CD4-positive, alpha-beta T cell treated with Interleukin-10 for 1 hour (primary cell): ENCODE measurements at regions not wholly inside any gene's neighbourhood (a gene's known extent, or its start where the extent isn't known, plus 50 kb on each side); places are given as distances from the start of the nearest gene placed in this dataset.

Source experiments
- DNase-seq: peaks from one replicate; pipeline ENCODE4 v3.0.0-alpha.2; 2020

DNA sequence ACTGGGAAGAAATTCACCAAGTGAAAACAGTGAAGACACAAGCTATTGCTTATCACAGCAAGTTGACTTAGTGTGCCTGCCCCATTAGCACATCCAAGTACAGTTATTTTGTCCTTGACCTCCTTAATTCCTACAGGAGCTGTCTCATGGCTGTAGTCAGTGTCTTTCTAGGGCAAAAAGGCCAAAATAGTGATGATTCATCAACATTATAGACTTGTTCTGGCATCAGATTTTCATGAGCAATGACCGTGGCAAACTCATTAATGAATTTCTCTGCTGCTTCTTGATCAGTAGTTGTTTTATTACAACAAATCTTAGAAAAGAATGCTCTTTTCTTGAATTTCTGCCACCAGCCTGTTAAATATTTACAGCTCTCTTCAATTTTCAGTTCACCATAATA is 1169.3 kb upstream of the DDX18 start:
- no peak for DNase-seq

DNA sequence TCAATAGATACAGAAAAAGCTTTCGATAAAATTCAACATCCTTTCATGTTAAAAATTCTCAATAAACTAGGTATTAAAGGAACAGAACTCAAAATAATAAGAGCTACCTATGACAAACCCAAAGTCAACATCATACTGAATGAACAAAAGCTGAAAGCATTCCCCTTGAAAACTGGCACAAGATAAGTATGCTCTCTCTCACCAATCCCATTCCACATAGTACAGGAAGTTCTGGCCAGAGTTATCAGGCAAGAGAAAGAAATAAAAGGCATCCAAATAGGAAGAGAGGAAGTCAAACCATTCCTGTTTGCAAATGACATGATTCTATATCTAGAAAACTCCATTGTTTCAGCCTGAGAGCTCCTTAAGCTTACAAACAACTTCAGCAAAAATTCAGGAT is 1145.8 kb upstream of the DDX18 start:
- no peak for DNase-seq

DNA sequence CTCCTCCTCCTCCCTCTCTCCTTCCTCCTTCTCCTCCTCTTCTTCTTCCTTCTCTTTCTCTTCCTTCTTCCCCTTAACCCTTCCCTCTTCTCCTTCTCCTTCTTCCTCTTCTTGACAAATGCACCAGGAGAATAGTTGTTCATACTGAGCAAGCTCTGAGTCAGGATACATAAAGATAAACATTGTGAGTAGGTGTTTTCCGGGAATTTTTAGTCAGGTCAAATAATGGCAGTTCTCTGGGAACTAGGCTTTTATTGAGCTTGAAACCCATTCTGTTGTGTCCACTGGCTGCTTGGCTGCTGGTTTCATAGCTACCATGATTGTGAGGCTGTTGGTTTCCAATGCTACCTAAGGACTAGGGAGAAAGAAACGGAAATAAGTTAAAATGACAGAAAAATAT is 1144.7 kb upstream of the DDX18 start:
- DNase-seq = no peak

DNA sequence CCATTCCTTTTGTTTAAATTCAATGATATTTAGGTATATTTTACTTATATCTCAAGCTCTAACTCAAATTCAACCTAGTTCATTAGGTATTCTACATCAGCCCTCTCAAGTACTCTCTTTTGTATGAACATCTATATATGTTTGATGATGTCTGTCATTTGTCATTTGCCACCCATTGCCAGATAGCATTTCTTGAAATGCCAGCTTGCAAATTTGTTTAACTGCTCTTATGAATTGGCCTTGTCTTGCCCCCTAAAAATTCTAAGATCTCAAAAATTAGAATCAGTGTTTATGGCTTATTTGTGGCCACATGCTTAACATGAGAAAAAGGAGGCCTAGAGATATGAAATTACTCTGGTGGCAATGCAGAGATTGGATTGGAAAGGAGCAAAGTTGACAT is 1140.3 kb upstream of the DDX18 start:
- DNase-seq = no peak

DNA sequence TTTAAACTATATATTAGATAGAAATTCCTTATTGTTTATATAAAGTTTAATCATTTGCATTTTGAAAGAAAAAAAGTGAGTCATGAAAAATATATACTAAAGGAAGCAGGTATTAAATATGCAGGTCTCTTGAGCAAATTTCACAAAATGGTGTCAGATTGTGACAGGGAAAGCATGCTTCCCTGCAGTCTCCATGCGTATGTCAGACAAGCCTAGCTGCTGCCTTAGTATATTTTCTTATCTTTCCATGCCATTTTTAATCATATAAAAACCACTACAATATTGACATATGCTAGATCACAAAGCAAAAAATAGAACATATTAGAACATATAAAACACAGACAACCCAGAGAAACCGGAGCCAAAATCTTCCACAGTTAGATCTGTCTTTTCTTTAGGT is 1137.7 kb upstream of the DDX18 start:
- DNase-seq = no peak

DNA sequence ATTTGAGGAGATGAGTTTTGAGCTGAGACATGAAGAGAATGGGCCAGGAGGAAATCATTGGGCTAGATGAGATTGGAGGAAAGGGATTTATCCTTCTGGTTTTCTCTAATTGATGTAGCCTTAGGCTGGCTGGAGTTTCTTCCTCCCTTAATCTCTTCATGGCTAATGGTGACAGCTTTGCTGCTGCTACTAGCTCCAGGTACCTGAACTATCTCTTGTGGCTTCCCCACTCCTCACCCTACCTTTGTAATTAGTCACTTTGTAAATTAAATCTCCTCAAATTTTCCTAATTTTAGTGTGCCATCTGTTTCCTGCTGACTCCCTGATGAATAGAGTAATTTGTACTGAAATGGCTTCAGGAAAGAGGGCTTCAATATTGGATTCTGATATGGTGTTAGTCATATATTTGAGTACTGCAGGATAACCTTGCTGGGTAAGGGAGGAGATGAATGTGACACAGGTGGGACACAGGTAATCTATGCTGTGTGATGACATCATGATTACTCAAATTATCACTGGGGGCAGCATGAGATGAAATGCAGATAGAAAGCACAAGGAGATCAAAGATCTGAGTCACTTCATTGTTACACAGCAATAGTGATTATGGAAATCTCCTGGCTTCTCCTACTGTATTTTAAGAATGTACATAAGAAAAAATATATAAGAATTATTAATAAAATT is 1134.1 kb upstream of the DDX18 start:
- DNase-seq = no peak

DNA sequence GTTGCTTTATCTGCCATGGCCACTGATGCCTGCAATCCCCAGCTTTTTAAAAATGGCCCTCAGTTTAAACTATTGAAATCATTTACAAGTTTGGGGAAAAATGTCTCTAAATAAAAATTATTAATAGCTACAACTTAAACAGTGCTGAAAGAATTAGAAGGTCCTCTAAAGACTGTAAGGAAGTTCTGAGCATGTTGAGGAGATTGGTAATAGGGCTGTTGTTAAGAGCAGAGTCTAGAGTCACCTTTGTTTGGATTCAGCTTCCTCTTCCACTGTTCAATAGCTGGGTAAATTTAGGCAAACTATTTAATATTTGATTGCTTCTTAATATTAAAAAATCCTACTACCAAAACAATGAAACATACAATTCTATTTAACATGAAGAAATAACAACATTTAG is 1127.1 kb upstream of the DDX18 start:
- DNase-seq = no peak

DNA sequence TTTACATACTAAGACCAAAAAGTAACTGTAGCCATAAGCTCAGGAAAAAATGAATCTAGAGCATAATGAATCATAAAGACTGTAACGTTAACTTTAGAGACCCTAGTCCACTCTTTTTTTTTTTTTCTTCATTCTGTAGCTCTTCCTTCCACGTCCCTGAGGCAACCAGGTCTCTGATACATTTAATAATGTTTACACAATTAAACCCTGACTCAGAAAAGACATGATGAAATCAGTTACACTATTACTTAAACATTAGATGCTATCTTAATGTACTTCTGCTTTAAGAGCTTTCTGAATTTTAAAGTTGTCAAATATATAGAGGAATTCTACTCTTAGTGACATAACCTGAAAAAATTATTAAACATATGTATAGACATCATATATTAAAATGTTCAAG is 1121.5 kb upstream of the DDX18 start:
- DNase-seq = no peak

DNA sequence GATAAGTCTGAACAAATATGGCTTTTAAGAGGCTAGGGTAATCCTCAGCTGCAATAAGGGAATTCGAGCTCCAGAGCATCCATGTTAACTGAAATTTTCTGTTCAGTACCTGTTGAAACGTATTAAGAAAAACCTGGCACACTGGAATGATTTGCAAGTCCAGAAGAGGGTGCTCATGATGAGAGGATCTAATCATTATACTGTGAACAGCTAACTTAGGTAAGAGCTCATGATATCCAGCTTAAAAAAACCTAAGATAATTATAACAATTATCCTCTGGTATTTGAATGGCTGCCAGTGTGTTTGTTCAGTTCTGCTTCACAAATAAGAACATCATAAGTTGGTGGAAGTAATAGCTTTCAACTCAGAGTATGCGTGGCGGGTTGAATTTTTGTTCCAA is 1118.3 kb upstream of the DDX18 start:
- no peak for DNase-seq

DNA sequence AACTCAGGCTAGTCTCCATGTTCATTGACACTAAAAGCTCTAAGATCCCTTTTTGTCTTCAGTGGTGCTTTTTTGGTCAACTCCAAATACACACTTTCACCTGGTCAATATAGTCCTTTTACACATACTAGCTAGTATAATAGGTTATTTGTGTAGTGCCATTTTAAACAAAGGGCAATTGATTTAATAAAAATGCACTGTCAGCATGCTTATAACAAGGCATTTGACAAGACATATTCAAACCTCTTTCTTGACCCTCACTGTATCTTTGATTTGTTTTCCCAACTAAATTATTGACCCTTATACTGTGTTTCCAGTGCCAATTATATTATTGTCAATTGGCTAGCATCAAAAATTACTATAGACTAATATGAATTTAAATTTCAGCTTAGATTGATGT is 1117.6 kb upstream of the DDX18 start:
- DNase-seq = no peak

DNA sequence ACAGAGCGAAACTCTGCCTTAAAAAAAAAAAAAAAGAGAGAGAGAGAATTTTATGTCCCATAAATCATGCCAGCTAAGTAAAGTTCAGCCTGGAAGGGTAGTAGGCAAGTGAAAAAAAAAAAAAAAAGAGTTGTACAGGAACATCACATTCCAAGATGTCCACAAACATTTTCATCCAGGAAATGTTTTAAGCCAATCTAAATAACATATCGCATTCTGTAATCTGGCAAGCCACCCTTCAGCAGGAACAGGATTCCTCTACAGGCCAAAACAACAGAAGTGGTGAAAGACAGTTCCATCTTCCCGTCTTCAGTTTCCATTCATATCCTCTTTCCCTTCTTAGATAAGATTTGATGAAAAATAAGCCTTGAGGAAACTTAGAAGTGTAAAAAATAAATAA is 1108.1 kb upstream of the DDX18 start:
- no peak for DNase-seq

DNA sequence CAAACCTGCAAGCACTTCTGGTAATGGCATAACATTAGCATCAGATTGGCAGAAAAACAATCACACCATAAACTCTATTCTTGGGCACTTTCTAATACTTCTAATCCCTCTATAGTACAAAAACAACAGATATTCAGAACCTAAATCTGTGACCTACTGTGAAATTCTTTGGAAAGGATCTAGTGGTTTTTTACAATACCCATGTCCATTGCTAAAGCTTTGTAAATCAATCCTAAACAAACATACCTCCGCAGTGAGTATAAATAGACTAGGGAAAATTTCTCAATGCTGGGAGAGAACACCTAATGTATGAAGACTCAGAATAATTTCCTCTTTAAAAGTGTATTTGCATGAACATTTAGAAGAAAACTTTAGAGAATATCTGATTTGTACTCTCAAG is 1098.5 kb upstream of the DDX18 start:
- no peak for DNase-seq

DNA sequence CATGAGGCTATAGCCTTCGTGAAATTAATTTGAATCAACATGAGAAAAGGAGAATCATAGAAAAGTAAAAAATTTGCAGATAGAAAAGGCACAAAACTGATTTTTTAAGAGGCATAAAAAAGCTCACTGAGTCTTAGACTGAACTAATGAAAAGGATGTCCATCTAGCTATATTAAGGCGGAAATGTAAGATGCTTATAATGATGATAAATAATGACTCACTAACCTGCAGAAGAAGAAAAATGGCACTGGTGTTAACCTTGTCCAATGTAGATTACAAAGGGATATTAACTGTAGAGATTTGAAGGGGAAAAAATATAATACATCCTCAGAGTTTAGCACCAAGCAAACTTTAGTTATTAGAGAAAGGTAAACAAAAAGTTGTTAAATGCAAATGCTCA is 1098.0 kb upstream of the DDX18 start:
- no peak for DNase-seq

DNA sequence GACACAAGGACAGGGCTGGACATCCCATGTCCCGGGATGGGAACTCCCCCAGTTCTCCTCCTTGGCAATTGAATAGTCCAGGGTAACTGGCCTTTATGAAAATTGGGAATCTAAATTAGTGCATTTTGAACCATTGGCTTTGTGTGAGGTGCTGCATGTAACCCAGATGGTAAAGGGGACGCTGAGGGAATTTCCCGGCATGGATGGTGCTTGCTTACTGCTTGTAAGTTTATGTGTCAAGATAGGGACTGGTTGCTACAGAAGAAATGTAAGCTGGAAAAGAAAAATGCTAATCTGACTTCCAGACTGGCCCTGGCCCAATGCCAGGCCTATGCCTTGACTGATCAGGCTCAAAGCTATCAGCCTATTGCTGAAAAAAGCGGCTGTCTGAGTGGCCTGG is 1096.7 kb upstream of the DDX18 start:
- no peak for DNase-seq

DNA sequence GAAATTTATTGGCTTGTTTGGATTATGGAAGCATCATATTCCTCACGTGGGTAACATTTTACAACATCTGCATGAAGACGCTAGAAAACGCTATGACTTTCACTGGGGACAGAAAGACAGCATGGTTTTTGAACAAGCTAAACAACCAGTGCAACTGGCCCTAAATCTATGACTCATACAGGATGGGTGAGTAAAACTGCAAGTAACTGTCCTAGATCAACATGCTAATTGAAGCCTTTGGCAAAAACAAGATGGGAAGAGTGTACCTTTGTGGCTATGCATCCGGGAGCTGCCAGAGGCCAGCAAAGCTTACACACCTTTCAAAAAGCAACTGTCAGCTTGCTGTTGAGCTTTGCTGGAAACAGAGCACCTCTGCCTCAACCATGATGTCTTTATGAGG is 1096.0 kb upstream of the DDX18 start:
- no peak for DNase-seq

DNA sequence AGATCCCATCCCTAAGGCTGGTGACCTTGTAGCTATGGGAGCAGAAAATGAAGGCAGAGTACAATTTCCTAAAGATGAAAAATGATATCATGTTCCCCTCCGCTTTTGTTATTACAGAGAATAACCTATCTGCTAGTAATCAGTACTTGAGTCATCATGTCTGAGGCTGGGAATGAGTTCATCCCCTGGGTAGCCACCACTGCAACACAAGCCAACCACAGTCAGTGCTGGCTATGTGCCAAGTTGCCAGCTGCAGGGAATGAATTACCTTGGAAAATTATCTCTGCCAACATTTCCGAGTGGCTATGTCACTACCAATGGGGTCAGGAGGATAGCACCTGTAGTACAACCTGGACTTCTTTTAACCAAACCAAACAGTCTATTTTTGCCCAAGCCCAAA is 1094.7 kb upstream of the DDX18 start:
- DNase-seq = no peak

DNA sequence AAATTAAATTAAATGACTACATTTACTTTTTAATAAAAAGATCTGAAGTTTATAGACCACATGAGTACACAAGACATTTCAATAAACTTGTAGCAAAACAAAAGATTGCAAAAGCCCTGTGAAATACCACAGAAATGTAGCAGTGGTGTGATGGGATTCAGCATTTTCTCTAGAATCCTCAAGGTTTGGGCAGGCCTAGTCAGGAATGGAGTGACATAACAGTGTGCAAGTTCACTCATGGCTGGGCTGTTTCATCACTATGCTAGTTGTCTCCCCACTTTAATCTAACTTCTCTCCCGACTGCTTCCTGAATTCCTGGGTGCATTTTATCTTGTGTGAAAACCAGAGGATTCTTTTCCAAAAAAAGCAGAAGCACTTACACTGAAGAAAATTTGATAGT is 1089.9 kb upstream of the DDX18 start:
- DNase-seq = no peak

DNA sequence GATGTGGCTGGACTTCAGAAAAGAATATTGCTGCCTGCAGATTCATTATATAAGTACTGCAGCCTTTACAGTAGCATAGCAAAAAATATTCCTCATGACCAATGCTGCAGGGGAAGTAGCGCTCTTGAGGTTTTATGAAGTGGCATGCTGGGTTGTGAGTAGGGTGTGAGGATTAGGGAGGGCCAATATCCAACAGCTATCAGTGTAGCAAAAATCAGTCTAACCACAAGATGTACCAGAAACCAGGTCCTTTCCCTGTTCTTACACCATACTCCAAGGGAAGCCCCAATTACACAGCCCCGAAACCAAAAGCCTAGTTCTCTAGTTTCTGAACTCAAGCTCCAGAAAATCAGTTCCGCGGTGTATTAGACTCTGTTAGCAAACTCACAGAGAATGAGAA is 1082.2 kb upstream of the DDX18 start:
- DNase-seq = no peak

DNA sequence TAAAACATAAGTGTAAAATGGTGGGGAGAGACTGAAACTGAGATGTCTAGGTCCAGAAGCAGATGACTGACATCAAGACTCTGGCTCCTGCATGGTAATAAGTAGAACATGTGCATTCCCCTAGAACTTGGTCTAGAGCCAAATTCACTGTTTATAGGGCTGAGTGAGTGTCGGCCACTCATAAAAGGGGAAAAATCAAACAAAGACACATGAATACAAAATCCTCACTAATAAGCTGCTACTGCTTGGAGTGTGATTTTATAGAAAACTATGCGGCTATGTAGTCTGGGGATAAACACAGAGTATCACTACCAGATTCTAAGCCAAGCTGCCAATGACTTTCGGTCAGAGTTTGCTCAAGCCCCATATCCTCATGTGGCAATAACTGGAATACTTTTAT is 1080.8 kb upstream of the DDX18 start:
- no peak for DNase-seq

DNA sequence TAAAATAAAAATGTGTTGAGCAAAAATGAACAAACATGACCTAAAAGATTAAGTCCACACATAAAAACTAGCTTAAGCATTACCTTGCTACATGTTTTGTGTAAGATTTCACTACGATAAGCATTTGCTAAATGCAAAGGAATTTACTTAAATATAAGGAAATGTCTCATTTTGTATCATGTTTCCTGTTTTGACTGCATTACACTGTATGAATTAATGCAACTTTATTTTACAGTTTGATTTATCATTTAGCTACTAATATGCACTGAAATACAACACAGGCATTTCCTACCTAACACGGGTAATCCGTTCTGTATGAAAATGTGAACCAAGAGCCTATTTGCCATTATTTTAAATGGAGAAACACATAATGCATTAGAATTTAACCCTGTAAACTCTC is 1076.5 kb upstream of the DDX18 start:
- no peak for DNase-seq

DNA sequence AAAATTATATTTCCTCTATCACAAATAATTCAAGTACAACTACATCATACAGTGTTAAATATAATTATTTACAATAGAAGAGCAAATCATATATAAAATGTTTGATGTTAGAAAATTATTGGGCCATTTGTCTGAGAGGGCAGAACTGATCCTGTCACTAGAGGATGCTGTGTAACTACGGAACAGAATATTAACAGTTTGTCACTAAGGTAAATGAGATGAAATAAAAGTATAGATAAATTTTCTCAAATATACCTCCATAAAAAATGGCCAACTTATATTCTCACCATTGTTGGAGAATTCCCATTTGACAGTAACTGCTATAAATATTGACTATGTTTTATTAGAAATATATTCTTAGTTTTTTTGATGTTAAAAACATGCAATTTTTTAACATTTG is 1067.4 kb upstream of the DDX18 start:
- DNase-seq = no peak

DNA sequence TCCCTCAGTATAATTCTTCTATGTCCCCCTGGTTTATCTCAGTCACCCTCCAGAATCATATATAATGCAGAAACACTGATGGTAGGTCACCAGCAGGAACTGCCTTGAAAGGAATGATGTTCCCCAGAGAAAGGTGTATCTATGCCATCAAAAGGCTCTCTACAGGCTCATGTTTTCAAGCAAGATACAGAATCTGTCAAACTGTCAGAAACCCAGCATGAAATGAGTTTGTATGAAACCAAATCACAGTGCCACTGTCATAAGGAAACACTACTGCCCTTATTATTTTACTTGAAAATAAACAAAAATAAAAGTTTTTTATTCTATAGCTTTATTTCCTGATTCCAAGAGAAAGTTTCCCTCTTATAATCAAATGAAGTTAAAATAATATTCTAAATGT is 1064.5 kb upstream of the DDX18 start:
- DNase-seq = no peak

DNA sequence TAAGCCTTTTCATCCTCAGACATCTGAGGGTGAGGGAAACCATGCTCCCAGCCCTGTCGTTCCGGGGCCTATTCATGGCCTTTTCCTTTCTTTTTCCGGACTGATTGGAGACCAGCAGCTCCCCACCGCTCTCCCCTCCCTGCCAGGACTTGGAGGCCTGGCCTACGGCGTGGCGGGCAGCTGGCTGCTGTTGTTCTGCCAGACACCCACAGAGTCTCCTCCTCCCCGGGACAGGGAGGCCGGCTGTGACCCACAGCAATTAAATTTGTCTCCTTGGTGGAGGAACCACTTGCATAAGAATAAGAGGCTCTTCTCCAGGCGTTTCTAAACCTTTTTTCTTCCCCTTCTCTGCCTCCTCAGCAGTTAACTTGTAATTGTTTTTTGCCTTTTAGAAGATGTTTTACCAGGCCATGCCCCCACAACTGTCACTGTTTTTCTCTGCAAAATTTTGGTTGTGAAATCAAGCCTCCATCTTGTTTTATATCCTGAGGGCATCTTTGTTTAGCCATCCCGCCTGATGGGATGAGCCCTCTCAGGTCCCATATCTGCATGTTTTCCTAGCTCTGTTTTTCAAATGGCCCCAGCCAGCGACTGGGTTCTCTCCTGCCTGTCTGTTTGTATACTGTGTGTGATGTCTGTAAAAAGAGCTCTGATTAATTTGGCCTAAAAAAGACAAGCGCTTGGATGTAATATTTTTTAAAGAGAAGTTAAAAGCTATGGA is 1060.0 kb upstream of the DDX18 start:
- no peak for DNase-seq

DNA sequence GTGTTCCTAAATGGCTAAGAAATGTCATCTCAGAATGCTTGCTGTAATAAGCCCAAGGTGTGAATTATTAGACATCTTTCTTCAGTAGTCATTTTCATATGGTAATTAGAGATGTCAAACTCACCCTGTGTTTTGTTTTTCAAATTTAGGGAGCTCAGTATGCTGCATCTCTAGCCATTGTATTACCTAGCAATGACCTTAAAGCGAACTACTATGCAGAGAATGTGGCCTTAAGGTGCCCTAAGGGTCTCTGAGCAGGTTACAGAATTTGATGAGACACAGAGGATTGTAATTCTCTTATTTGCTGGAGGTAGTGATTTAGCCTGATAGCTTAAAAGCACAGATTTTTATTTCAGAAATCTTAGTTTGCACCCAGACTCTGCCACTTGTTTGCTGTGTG is 1052.6 kb upstream of the DDX18 start:
- no peak for DNase-seq

DNA sequence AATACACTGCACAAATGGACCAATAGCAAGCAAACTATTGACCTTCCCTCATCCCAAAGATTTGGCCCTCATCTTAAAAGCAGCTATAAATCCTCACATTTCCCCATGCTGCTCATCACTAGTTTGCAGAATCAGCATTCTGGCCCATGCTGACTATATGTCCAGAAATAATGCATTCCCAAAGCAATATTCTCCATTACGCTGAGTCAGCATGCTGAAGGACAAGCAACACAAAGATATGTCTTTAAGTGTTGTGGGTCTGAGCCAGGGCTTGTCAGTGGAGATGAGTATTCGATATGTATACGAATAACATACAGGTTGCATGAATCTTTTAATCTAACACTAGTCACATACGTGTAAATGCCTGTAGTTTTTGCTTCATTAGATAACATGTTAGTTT is 1045.0 kb upstream of the DDX18 start:
- no peak for DNase-seq
